Activated CD8-positive, alpha-beta memory T cell treated with anti-CD3 and anti-CD28 coated beads, Interleukin-2, amount 50 U/mL, for 48 hours (primary cell): ENCODE measurements at regions not wholly inside any gene's neighbourhood (a gene's known extent, or its start where the extent isn't known, plus 50 kb on each side); places are given as distances from the start of the nearest gene placed in this dataset.

Experiments
- DNase-seq: peaks from one replicate; pipeline ENCODE4 v3.0.0-alpha.2; 2020

DNA sequence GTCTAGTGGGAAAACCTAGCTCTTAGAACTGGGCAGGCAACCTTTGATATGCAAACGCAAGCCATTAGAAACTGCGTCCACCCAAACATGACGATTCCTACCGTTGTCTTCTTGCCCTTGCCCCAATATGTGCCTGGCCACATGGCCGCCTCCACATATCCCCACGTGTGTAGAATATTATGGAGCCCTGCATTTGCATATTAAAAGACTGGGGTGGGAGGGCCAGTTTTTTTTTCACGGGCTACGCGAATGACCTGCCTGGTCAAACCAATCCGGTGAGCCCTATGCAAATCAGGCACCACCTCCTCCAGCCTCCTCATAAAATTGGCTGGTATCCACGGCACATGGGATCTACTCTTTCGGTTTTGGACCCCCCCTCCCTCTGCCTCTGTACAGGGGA is 381.0 kb upstream of the RGMA start:
- DNase-seq: no peak

DNA sequence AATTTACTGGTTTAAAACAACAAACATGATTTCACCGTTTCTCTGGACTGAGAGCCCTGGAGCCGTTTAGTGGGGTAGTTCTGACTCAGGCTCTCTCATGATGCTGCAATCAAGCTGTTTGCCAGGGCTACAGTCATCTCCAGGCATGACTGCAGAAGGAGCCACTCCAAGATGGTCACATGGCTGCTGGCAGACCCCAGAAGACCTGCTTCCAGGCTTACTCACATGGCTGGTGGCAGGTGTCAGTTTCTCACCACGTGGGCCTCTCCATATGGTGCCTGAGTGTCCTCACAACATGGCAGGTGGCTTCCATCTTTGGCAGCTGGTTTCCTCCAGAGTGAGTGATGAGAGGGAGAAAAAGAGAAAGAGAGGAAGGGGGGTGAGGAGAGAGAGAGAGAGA is 378.3 kb upstream of the RGMA start:
- no peak for DNase-seq

- no peak for DNase-seq
Observed at GRCh38 chr15:93466380-93466779, 377.4 kb upstream of the RGMA start.

GRCh38 chr15:93462690-93463089 is 373.7 kb upstream of the RGMA start:
- DNase-seq: no peak

DNA sequence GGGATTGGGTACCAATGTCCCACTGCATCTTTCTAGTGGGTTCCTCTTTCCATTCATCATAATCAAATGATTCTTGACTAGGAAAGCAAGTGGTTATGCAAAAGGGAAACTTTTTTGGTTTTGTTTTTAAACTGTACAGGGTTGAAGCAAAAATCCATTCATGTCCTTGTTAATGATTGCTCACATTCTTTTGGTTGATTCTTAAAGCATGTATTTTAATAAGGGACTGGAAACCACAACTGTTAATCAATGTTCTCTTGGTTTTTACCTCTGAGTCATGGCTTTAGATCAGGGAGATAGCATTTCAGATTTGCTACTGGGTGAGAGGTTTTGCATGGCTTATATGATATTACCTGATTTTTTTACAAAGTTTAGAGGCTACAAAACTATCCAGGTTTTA is 371.7 kb upstream of the RGMA start:
- DNase-seq: no peak

DNA sequence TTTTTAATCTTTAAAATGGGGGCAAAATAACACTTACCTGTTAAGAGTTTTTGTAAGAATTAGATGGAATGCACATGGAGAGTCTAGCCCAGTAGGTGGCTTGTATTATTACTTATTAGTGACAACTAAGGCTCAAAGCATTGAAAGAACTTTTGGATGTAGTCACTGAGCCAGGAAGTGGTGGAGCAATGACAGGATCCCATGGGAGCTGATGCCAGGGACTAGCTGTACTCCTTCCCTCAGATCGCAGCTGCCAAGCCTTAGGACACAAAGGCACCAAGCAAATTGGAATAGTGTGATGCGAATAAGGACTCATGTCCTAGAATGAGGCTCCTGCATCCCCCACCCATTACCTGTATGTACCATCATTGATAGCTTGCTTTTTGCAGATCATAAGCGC is 370.4 kb upstream of the RGMA start:
- no peak for DNase-seq

DNA sequence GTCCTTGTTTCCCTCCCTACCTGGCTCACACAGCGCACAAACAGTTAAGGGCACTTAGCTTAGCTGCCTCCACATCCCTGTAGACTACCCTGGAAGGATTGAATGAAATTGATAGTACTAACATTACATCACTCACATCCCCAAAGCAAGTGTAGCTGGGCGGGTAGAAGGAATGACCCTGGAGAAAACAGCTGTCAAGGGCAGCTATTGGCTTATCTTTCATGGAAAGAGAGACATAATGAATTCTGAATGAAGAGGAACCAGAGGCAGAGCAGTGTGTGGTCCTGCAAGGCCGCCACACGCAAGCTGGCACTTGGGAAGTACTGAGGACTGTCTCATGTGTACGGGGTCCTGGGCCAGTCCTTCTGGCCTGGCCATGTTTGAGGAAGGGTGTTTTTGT is 369.6 kb upstream of the RGMA start:
- DNase-seq: no peak

GRCh38 chr15:93454788-93455187 is 365.8 kb upstream of the RGMA start:
- no peak for DNase-seq

DNA sequence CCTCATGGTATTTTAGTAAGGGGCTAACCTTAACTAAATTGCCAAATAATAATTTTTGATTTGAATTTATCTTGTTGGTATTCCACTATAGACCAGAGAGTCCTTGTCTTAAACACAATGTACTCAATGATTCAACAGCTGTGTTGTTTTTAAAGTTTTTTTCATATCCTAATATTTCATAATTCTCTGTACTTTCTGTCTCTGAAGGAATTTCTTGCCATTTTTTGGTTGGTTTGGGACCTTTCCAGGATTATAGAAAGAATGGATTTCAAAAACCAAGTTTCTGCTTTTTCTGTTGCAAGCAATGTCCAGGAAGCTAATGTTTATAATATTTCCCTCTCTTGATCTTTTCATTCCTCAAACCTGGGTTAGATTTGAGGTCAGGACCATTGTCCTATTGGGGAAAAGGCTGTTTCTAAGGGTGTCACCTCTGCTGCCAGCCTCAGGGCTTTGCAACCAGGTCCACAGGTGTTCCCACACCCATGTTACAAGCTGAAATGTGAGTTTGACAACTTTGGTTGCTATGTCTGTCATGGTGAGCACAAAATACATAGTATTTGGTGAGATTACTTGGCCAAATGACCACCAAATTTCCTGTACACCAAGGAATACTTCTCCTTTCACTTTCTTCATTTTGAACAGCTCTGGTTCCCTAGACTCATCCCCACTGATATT is 363.7 kb upstream of the RGMA start:
- DNase-seq: no peak

GRCh38 chr15:93451822-93452221 is 362.8 kb upstream of the RGMA start:
- no peak for DNase-seq

DNA sequence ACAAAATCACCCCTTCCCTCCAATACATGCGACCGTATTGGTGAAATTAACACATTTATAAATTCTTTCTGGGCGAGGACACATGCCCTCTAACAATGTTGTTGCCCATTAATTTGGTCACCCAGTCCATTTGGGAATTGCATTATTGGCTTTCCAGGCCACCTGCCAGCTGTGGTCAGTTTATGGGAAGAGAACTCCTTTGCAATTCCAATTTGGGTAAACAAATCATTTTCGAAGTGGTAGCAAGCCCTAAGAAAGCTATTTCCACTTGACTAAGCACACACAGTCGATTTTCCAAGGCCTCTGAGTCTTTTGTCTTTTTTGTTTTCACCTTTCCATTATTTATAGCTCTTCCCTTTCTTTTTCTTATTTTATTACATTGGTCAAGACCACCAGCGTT is 362.3 kb upstream of the RGMA start:
- DNase-seq: no peak

DNA sequence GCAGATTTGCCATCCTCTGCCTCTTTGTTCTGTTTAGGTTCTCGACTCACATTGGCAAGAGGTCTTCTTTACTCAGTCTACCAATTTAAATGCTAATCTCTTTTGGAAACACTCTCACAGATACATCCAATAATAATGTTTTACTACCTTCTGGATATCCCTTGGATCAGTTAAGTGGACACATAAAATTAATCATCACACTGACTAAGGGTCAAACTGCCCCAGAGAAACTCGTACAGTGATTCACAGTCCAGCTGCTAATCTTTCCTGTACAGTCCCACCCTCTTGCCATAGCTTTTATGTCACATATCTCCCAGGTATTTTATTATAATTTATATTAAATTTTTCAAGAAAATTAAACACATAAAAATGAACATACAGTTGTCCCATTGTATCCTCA is 360.8 kb upstream of the RGMA start:
- no peak for DNase-seq

DNA sequence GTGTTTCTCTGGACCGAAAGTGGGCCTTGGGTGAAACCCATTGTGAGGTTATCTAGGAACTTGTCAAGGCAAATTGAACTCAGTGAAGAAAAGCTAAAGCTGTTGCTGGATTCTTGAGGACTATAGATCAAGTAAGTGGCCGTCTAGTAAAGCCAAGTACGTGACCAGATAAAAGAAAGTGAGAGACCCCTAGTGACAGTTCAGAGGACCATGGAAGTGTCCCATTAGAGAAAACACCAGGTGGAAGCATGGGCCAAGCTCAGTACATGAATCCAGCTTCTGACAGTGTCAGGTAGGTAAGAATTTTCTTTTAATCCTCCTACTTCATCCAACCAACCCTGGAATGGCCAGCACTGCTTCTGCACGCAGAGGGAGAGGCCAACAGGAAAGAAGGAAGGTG is 349.3 kb upstream of the RGMA start:
- no peak for DNase-seq

GRCh38 chr15:93432474-93432873 is 343.5 kb upstream of the RGMA start:
- DNase-seq: no peak

DNA sequence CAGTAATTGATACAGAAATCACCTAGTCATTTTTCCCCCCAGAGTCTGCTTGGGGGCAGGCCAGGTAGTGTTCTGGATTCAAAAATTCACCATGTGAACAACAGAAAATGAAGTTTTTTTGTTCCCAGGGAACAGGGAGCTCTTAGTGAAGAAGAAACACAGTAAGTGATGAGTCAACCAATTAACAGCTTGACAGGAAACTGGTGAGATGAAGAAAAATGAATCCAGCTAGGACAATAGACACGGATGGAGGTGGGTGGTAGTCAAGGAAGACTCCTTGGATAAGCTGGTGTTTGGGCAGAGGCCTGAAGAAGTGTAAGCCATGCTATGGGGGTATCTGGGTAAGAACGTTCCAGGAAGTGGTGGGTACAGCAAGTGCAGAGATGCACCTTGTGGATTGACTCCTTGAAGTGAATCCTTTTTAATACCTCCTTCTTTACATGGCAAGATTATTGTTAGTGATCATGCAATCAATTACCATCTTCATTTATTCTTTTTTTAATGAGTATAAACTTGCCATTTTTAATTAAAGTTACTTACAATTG is 339.9 kb upstream of the RGMA start:
- DNase-seq: no peak

DNA sequence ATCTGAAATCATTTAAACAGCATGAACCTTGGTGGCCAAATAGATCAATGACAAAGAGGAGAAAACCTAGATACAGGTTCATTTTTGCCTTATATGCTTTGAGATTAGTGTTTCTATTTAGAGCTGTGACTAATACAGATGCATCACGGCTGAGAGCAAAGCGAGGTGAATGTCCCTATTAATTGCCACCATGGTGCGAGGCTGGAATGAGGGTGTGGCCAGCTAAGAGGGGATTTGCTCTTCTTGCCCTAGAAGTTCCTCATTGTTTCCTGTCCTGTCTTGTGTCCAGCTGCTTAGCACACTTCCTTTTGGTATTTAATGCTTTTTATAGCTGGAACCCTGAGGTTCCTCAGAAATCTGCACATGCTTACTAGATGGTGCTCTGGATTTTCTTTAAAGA is 339.1 kb upstream of the RGMA start:
- no peak for DNase-seq

DNA sequence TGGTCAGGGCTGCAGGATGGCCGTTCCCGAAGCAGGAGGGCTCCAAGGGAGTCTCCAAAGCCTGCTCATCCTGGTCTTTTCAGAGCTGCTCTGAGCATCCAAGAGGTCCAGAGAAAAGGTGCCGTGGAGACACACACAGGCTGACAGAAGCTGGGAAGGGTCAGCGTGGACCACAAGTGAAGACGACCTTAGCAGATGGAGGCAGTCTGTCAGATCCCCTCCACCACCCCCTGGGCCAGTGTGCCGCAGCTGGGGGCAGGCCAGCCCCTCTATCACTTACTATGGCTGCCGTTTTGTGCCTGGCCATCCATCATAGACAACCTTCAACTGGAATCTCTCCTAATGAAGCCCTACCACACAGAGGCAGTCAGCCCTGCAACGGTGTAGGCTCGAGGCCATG is 335.1 kb upstream of the RGMA start:
- DNase-seq: no peak

DNA sequence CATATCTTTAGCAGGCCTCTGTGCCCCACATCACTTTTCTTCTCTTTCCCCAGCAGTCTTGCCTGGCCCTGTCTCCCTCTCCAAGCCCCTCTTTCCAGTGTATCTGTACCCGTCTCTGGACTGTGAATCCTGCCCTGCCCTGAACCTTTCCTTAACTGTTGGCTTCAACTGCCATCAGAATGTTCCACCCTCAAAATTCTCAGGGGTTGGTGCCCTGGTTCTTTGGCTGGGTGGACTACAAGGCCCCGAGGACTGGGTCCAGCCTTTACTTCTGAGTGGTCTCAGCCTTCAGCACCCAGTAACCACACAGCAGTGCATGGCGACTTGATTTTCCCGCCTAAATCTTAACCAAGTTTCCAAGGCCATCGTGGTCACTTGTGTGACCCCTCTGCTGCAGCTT is 333.5 kb upstream of the RGMA start:
- no peak for DNase-seq

GRCh38 chr15:93420477-93420876 is 331.5 kb upstream of the RGMA start:
- no peak for DNase-seq

- no peak for DNase-seq
Observed at GRCh38 chr15:93420050-93420452, 331.0 kb upstream of the RGMA start.

DNA sequence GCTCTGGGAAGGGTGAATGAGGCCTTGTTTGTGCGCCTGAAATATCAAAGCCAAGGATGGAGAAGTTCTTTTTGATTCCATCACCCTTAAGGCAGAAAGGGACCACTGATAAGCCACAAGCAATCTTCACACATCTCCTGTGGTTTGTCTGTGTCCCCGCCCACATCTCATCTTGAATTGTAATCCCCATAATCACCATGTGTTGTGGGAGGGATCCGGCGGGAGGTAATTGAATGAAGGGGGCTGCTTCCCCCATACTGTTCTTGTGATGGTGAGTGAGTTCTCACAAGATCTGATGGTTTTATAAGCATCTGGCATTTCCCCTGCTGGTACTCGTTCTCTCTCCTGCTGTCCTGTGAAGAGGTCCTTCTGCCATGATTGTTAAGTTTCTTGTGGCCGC is 329.6 kb upstream of the RGMA start:
- DNase-seq: no peak

- DNase-seq: no peak
Observed at GRCh38 chr15:93417631-93418030, 328.6 kb upstream of the RGMA start.

GRCh38 chr15:93417156-93417555 is 328.1 kb upstream of the RGMA start:
- no peak for DNase-seq

DNA sequence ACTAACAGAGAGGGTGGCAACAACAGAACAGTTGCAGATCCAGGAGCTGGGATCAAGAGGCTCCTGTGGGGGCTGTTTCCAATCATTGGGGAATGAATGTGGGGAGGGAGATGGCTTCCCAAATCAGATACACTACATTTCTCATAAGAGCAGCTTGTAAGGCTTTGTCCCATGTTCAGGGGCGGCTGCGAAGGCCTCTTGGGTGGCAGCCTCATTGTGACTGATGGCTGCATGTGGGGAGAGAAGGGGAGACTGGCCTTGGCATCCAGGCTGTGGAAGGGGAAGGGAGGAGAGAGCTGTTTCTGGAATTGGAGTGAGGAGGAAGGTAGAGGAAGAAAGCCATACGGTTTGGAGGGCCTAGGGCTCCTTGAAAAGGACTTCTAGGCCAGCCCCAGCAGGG is 326.6 kb upstream of the RGMA start:
- DNase-seq: no peak

GRCh38 chr15:93414576-93415231 is 325.7 kb upstream of the RGMA start:
- DNase-seq: no peak
